Activated CD4-positive, alpha-beta T cell treated with anti-CD3 and anti-CD28 coated beads, Interleukin-2, Interleukin-6, amounts not matched to agents 100 ng/mL and 50 ng/mL, durations not matched to agents 16 hours and 8 hours (primary cell): ENCODE measurements at regions not wholly inside any gene's neighbourhood (a gene's known extent, or its start where the extent isn't known, plus 50 kb on each side); places are given as distances from the start of the nearest gene placed in this dataset.
A peak's percentile ranks its signal among the peaks of the same experiment; 100 is the strongest.
"Not testable (repeated sequence)": the region's sequence is repeated elsewhere in the genome, so short reads cannot be mapped to it uniquely, and the experiment has no call there.

ENCODE experiments used
- DNase-seq: peaks from one replicate; pipeline ENCODE4 v3.0.0-alpha.2; 2020

GRCh38 chr11:81700076-81700475 is 1033.6 kb downstream of the FAM181B start:
- DNase-seq, result no peak

- no peak for DNase-seq
Measured at GRCh38 chr11:81687057-81687456, 1046.6 kb downstream of the FAM181B start.

GRCh38 chr11:81674211-81674610 is 1059.5 kb downstream of the FAM181B start:
- DNase-seq, result peak; percentile 72

- DNase-seq, result no peak
Measured at GRCh38 chr11:81673001-81673400, 1060.7 kb downstream of the FAM181B start.

GRCh38 chr11:81669935-81670543 is 1063.6 kb downstream of the FAM181B start:
- no peak for DNase-seq

GRCh38 chr11:81658722-81659121 is 1074.9 kb downstream of the FAM181B start:
- DNase-seq, result peak; percentile 44

DNA sequence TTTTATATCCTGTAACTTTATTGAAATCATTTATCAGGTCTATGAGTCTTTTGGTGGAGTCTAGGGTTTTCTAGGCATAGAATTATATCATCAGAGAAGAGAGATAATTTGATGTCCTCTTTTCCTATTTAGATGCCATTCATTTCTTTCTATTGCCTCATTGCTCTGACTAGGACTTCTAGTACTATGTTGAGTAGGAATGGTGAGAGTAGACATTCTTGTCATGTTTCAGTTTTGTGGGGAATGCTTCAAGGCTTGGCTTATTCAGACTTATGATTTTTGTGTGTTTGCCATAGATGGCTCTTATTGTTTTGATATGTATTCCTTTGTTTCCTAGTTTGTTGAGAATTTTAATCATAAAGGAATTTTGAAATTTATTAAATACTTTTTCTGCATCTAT is 1078.3 kb downstream of the FAM181B start:
- no peak for DNase-seq

GRCh38 chr11:81647374-81647773 is 1086.3 kb downstream of the FAM181B start:
- DNase-seq, result no peak

DNA sequence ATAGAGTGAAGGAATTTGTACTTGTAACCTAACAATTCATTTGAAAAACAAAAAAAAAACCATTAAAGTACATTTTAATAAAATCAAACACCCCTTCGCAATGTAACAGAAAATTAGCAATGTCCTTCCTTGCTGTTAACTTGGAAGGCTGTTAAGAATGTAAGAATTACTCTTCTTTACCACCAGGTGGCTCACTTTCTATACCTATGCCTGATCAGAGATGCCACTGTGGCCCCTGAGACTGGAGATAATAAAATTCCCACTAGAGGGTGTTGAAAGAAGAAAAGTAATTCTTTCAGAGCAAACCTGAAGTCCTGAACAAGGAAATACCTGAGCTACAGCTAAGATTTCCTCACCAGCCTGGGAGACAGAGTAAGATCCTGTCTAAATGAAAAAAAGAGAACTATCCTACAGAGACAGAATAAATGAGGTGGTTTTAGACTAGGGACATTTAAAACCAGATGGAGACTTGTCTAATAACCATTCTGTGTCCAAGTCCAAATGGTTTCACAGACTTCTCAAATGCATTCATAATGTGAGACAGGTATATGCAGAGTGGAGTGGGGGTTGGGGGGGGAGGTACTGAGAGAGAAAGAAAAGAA is 1089.3 kb downstream of the FAM181B start:
- DNase-seq, result peak; percentile 55

- no peak for DNase-seq
Measured at GRCh38 chr11:81634483-81634882, 1099.2 kb downstream of the FAM181B start.

DNA sequence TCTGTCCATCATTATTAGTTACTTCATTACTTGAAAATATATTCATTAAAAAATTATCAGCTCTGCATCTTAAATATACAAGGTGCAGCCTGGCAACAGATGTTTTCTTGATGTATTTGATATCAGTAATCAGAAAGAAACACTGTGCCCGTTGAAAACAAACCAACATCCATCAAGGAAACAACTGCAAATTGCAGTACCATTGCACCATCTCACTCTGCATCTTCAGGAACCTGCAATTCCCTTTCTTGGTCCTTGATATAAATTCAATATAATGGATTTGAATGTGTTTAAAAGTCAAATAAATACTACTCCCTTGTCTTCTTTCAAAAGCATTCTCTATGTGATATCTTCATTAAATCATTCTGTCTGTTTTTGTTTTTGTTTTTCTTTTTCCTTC is 1131.2 kb downstream of the FAM181B start:
- DNase-seq, result no peak

DNA sequence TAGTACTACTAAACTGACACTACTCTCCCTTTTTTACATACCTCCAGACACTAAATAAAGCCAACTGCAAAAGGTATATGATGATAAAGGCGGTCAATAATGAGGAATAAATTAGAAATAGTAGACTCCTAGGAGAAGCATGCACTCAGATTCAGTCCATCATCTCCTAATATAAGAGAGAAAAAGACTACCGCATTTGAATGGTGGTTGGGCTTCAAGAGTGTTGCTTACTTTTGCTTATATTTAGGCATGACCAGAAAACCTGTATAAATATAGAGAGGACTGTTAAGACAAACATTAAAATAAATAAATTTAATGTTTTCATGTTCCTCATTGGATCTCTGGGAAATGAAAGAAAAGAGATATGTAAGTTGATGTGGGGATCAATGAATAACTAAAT is 1137.0 kb downstream of the FAM181B start:
- no peak for DNase-seq

- DNase-seq, result no peak
Measured at GRCh38 chr11:81585390-81585933, 1148.2 kb downstream of the FAM181B start.

GRCh38 chr11:81579339-81579738 is 1154.3 kb downstream of the FAM181B start:
- no peak for DNase-seq

DNA sequence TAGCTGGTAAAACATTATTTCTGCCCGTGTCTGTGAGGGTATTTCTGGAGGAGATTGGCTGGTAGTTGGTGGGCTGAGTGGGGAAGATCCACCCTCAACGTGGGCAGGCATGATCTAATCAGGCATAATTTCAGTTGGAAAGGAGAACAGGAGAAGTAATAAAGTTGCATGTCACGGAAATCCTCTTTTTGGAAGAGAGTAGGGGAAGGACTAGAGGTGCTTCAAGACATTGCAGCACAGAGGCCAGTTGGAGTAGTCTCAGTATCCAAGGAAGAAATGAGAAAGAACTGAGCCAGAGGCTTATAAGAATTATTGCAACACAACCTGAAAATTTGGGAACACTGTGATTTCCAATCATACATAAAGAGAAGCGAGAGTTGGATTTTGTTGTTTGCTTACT is 1155.1 kb downstream of the FAM181B start:
- DNase-seq, result no peak

DNA sequence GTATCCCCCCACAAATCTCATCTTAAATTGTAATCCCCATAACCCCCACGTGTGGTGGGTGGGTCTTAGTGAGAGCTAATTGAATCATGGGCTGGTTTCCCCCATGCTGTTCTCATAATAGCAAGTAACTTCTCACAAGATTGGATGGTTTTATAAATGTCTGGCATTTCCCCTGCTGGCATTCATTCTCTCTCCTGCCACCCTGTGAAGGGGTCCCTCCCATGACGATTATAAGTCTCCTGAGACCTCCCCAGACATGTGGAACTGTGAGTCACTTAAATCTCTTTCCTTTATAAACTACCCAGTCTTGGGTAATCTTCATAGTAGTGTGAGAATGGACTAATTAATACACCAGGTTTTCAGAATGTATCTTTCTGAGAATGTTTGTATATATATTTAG is 1159.4 kb downstream of the FAM181B start:
- no peak for DNase-seq

- no peak for DNase-seq
Measured at GRCh38 chr11:81573367-81573766, 1160.3 kb downstream of the FAM181B start.

DNA sequence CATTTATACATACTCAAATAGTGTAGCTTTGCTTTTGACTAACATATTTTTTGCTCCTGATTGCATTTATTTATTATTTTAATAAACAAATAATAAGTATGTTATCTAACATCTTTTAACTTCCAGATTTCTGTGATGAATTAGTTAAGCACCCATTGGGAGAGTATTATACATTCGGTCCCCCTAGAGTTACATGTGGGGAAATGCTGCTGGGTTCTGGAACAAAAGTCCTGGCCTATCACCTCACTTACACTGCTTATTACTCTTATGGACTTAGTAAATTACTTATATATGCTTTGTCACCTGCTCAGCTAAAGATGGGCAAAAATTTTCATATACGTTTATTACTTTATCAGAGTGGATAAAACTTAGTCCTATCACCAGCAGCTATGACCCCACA is 1163.0 kb downstream of the FAM181B start:
- DNase-seq, result no peak

DNA sequence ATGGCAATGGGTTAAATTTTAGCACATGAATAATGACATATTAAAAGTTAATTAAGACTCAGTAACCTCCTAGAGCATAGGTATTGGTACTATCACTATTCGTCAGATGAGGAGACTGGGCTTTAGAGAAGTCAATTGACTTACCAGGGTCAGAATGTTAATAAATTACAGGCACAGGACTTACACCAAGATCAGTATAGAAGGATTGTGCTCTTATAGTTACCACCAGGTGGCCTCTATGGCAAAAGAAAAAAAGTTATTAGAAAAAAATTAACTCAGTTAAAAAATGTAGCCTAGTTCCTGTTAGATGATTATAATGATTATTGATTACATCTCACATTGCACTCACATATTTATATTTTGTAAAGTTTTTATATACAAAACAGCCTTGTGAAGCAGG is 1163.7 kb downstream of the FAM181B start:
- DNase-seq, result no peak

DNA sequence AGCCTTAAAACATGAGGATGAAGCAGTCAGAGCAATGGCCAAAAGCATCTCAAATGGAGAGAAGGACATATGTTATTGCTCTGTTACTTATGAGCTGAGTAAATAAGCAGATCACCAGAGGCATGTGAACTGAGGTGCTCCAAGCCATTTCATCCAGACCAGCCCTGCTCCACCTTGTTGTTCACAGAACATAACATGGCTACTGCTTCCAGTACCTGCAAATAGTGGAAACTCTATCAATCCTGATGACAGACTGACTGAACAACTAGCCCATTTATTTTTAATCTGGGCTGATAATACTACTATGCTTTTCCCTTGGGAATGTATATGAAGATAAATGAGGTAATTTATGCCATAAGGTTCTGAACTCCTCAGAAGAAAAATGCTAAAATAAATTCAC is 1164.7 kb downstream of the FAM181B start:
- no peak for DNase-seq

DNA sequence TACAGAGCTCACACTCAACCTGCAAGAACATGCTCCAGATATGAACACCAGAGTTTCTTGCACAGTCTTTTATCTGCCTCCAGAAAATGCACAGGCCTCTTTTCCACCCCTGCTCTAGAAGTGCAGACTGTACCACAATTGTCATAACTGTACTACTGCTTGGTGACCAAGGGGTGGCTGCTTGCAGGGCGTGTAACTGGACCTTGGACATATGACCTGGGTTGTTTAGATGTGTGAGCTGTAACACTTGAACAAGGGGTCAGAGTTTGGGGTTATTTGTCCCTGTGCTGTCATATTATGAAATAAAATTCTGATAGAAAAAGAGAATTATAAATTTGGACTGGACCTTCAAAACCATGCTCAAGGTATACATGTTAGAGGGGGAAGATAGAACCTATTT is 1185.5 kb downstream of the FAM181B start:
- DNase-seq, result no peak

DNA sequence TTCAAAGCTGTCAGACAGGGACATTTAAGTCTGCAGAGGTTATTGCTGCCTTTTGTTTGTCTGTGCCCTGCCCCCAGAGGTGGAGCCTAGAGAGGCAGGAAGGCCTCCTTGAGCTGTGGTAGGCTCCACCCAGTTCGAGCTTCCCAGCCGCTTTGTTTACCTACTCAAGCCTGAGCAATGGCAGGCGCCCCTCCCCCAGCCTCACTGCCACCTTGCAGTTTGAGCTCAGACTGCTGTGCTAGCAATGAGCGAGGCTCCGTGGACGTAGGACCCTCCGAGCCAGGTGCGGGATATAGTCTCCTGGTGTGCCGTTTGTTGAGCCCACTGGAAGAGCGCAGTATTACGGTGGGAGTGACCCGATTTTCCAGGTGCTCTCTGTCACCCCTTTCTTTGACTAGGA is 1193.9 kb downstream of the FAM181B start:
- not testable (repeated sequence) for DNase-seq

- DNase-seq, result no peak
Measured at GRCh38 chr11:81515566-81515965, 1218.1 kb downstream of the FAM181B start.

- peak; percentile 43 for DNase-seq
Measured at GRCh38 chr11:81497202-81497804, 1236.4 kb downstream of the FAM181B start.
